B cell (primary cell): ENCODE measurements at regions not wholly inside any gene's neighbourhood (a gene's known extent, or its start where the extent isn't known, plus 50 kb on each side); places are given as distances from the start of the nearest gene placed in this dataset.

Experiments used
- ATAC-seq: fragments of 200-7000 bp; cut with Tn5 transposase; one replicate; pipeline ENCODE4 v1.10.0; 2021; ENCODE audit warnings: low read depth, mild to moderate bottlenecking, moderate number of reproducible peaks, moderate library complexity
- CTCF ChIA-PET: fragments of 350-600 bp; sonication (Branson Sonifier 250); formaldehyde crosslinking; loops from one replicate; lab custom pipeline; 2021; ENCODE audit warnings: antibody characterized with exemption, inconsistent platforms; lab: Charles Lee
- POLR2A ChIA-PET: fragments of 350-600 bp; sonication (Branson Sonifier 250); formaldehyde crosslinking; loops from one replicate; lab custom pipeline; 2021; ENCODE audit warnings: antibody characterized with exemption; lab: Charles Lee
- DNase-seq: peaks from one replicate; pipeline ENCODE4 v3.0.0; 2013
- H2AFZ ChIP-seq: 2 replicates; pipeline ENCODE4 v1.6.1; 2012; ENCODE audit warnings: mild to moderate bottlenecking, low read depth, low read length; ENCODE audit not compliant: insufficient read depth, poor library complexity, severe bottlenecking
- H3K27ac ChIP-seq, 2 donors: 1 replicate in 1 of 2; 2 replicates in 1 of 2; pipeline ENCODE4 v1.5.1; 2012 to 2013; ENCODE audit warnings: low read length in 2 of 2, mild to moderate bottlenecking in 2 of 2, moderate library complexity in 1 of 2
- H3K27me3 ChIP-seq, 4 experiments: fragments of 200-600 bp in 1 of 4; sonication (generic) in 1 of 4; replicated peaks in 1 of 4; 1 replicate in 2 of 4; 2 replicates in 2 of 4; pipeline versions ENCODE4 v1.6.1 to v1.7.0; 2013 to 2016; ENCODE audit warnings: low read length in 3 of 4, mild to moderate bottlenecking in 2 of 4, mixed read lengths in 1 of 4, moderate library complexity in 1 of 4; ENCODE audit not compliant: insufficient read depth in 4 of 4, control insufficient read depth in 3 of 4; ENCODE audit errors: control extremely low read depth in 1 of 4
- H3K36me3 ChIP-seq, 2 experiments: replicated peaks in 1 of 2; 1 replicate in 1 of 2; 2 replicates in 1 of 2; pipeline versions ENCODE4 v1.6.1 to v1.7.1; 2013; ENCODE audit warnings: low read length in 1 of 2; ENCODE audit not compliant: insufficient read depth in 2 of 2, control insufficient read depth in 1 of 2; ENCODE audit errors: control extremely low read depth in 1 of 2, extremely low read depth in 1 of 2
- H3K4me1 ChIP-seq, 2 donors: fragments of 200-600 bp in 1 of 2; sonication (generic) in 1 of 2; 1 replicate in 1 of 2; 2 replicates in 1 of 2; pipeline versions ENCODE4 v1.5.1 to v1.6.1; 2013 to 2017; ENCODE audit warnings: low read length in 2 of 2; ENCODE audit not compliant: control insufficient read depth in 2 of 2, insufficient read depth in 2 of 2
- H3K4me2 ChIP-seq: replicated peaks from 2 replicates; pipeline ENCODE3; 2012; ENCODE audit warnings: mild to moderate bottlenecking, low read depth, low read length; ENCODE audit not compliant: poor library complexity, severe bottlenecking
- H3K4me3 ChIP-seq, 5 experiments: fragments of 200-600 bp in 1 of 5; sonication (generic) in 1 of 5; 1 replicate in 3 of 5; 2 replicates in 2 of 5; pipeline versions ENCODE4 v1.5.1 to v1.7.0; 2011 to 2016; ENCODE audit warnings: low read length in 4 of 5, mild to moderate bottlenecking in 4 of 5, low read depth in 2 of 5, control low read depth in 1 of 5, moderate library complexity in 1 of 5; ENCODE audit not compliant: insufficient read depth in 1 of 5; ENCODE audit errors: control extremely low read depth in 1 of 5, extremely low read depth in 1 of 5
- H3K79me2 ChIP-seq: fragments of 200-600 bp; sonication (generic); one replicate; pipeline ENCODE4 v1.6.0; 2016; ENCODE audit warnings: low read length; ENCODE audit not compliant: control insufficient read depth, insufficient read depth
- H3K9ac ChIP-seq: fragments of 200-600 bp; sonication (generic); 2 replicates; pipeline ENCODE4 v1.6.1; 2017; ENCODE audit warnings: mild to moderate bottlenecking, low read length, moderate library complexity
- H3K9me3 ChIP-seq, 3 donors: one replicate each; pipeline versions ENCODE4 v1.6.1 to v1.7.1; 2013; ENCODE audit warnings: low read length in 2 of 3; ENCODE audit not compliant: control insufficient read depth in 2 of 3, insufficient read depth in 1 of 3; ENCODE audit errors: control extremely low read depth in 1 of 3
- H4K20me1 ChIP-seq: 2 replicates; pipeline ENCODE4 v1.6.0; 2012; ENCODE audit warnings: mild to moderate bottlenecking, low read length; ENCODE audit not compliant: insufficient read depth, control insufficient read depth, poor library complexity, severe bottlenecking
- H3K27ac Mint-ChIP-seq: one replicate; pipeline ENCODE4 v1.8.0; 2021; ENCODE audit warnings: mixed read lengths
- H3K27me3 Mint-ChIP-seq: one replicate; pipeline ENCODE4 v1.8.0; 2021; ENCODE audit warnings: mixed read lengths
- H3K4me1 Mint-ChIP-seq: one replicate; pipeline ENCODE4 v1.8.0; 2021; ENCODE audit warnings: mixed read lengths
- H3K4me3 Mint-ChIP-seq: one replicate; pipeline ENCODE4 v1.8.0; 2021; ENCODE audit warnings: mixed read lengths
- H3K9me3 Mint-ChIP-seq: one replicate; pipeline ENCODE4 v1.8.0; 2022; ENCODE audit warnings: mixed read lengths; ENCODE audit not compliant: insufficient read depth
- CTCF ChIP-seq: fragments of 200-600 bp; IDR thresholded peaks from one replicate; pipeline ENCODE4 v1.8.0; 2022; ENCODE audit warnings: antibody characterized with exemption, mild to moderate bottlenecking
- EZH2 ChIP-seq: IDR thresholded peaks from 2 replicates; pipeline ENCODE4 v1.6.1; 2012; ENCODE audit warnings: borderline replicate concordance, low read depth, mild to moderate bottlenecking, moderate library complexity, low read length; ENCODE audit not compliant: insufficient read depth, poor library complexity, severe bottlenecking
- WGBS: methylation state at CpG from one replicate; pipeline ENCODE4 v1.1.5; 2013; ENCODE audit warnings: missing lambda C conversion rate; ENCODE audit not compliant: insufficient coverage; 5-methylcytosine and 5-hydroxymethylcytosine counted together
- intact Hi-C: fragments of 100-400 bp; cut with micrococcal nuclease; formaldehyde crosslinking; loops from one replicate; pipeline ENCODE4 v1.10.0; 2022

GRCh38 chr2:82155469-82155868 is 1850.9 kb upstream of the LRRTM1 start:
- H3K27me3 Mint-ChIP-seq: no peaks in the 10 kb centered on the region
- H3K27ac Mint-ChIP-seq: no peak overlapping the region
- Histone ChIP-seq H3K79me2 (no peaks in the 10 kb centered on the region), H3K4me1 (no peaks in the 10 kb centered on the region), H4K20me1 (no peaks in the 10 kb centered on the region), H2AFZ (no peak overlapping the region), H3K27me3 (no peaks in the 10 kb centered on the region), H3K4me2 (no peak overlapping the region), H3K9ac (no peak overlapping the region), H3K9me3 (peaks cover 0 to under 1% (median 0%) of the 10 kb centered on the region in 3 donors), H3K36me3 (no peaks in the 10 kb centered on the region), H3K4me3 (no peak overlapping the region), H3K27ac (no peak overlapping the region)
- H3K4me1 Mint-ChIP-seq: no peaks in the 10 kb centered on the region
- ChIA-PET CTCF (no interaction called here), POLR2A (no interaction called here)
- TF ChIP-seq EZH2 (no peak), CTCF (no peak)
- H3K4me3 Mint-ChIP-seq: no peak overlapping the region
- DNase-seq: no peak
- no peaks in the 10 kb centered on the region for H3K9me3 Mint-ChIP-seq
- intact Hi-C loops: no loop called here
- ATAC-seq: no peak
- WGBS: no CpG with 5 or more reads among the region's 4 CpGs

GRCh38 chr2:82143343-82143742 is 1838.8 kb upstream of the LRRTM1 start:
- no peak overlapping the region for H3K27ac Mint-ChIP-seq
- Histone ChIP-seq H3K27ac (no peak overlapping the region), H3K27me3 (no peaks in the 10 kb centered on the region), H3K9me3 (peaks cover 0 to 1% (median 0%) of the 10 kb centered on the region in 3 donors), H3K79me2 (no peaks in the 10 kb centered on the region), H2AFZ (no peak overlapping the region), H3K4me2 (no peak overlapping the region), H3K4me1 (no peaks in the 10 kb centered on the region), H3K4me3 (no peak overlapping the region), H3K9ac (no peak overlapping the region), H3K36me3 (no peaks in the 10 kb centered on the region), H4K20me1 (no peaks in the 10 kb centered on the region)
- H3K4me1 Mint-ChIP-seq: no peaks in the 10 kb centered on the region
- CTCF ChIA-PET: no interaction called here
- DNase-seq: no peak
- H3K27me3 Mint-ChIP-seq: no peaks in the 10 kb centered on the region
- intact Hi-C loops: no loop called here
- no peak overlapping the region for H3K4me3 Mint-ChIP-seq
- ATAC-seq: no peak
- POLR2A ChIA-PET: no interaction called here
- H3K9me3 Mint-ChIP-seq: peaks cover 3% of the 10 kb centered on the region
- TF ChIP-seq EZH2 (no peak), CTCF (no peak)
